Prostate gland (tissue), 2 donors: ENCODE measurements at regions not wholly inside any gene's neighbourhood (a gene's known extent, or its start where the extent isn't known, plus 50 kb on each side); places are given as distances from the start of the nearest gene placed in this dataset.

ENCODE experiments used
- DNase-seq: peaks from one replicate; pipeline ENCODE4 v3.0.0-alpha.2; 2019; ENCODE audit warnings: low spot score
- H3K27ac ChIP-seq, 2 donors: fragments of 200-600 bp; sonication (generic); 2 replicates each; pipeline ENCODE4 v1.5.1; 2017 to 2019
- H3K27me3 ChIP-seq: fragments of 200-600 bp; sonication (generic); replicated peaks from 2 replicates; pipeline ENCODE4 v1.5.1; 2019; ENCODE audit not compliant: insufficient read depth
- H3K36me3 ChIP-seq, 2 donors: fragments of 200-600 bp; sonication (generic); 1 replicate in 1 of 2; 2 replicates in 1 of 2; pipeline versions ENCODE4 v1.5.1 to v1.8.1; 2017 to 2019
- H3K4me1 ChIP-seq: fragments of 200-600 bp; sonication (generic); replicated peaks from 2 replicates; pipeline ENCODE4 v1.5.1; 2019
- H3K4me3 ChIP-seq, 2 donors: fragments of 200-600 bp; sonication (generic); 2 replicates each; pipeline ENCODE4 v1.5.1; 2017 to 2019
- H3K9me3 ChIP-seq: fragments of 200-600 bp; sonication (generic); 2 replicates; pipeline ENCODE4 v1.5.1; 2017
- CTCF ChIP-seq, 4 experiments: fragments of 200-600 bp in 2 of 4; fragments of 450-650 bp in 2 of 4; sonication (generic) in 2 of 4; IDR thresholded peaks; 1 replicate in 3 of 4; 2 replicates in 1 of 4; pipeline ENCODE4 v1.5.1; 2016 to 2019; ENCODE audit warnings: antibody characterized with exemption in 4 of 4, mild to moderate bottlenecking in 2 of 4, moderate library complexity in 2 of 4
- POLR2A ChIP-seq: fragments of 450-650 bp; IDR thresholded peaks from one replicate; pipeline ENCODE4 v1.6.1; 2016; ENCODE audit warnings: antibody characterized with exemption, mild to moderate bottlenecking
- POLR2AphosphoS5 ChIP-seq: sonication (generic); formaldehyde crosslinking; IDR thresholded peaks from one replicate; pipeline ENCODE4 v1.6.1; 2017; ENCODE audit warnings: antibody characterized with exemption
- WGBS: methylation state at CpG from one replicate; pipeline ENCODE4 v1.1.5; 2018; 5-methylcytosine and 5-hydroxymethylcytosine counted together
- intact Hi-C: fragments of 100-400 bp; cut with DNase I; formaldehyde crosslinking; loops from one replicate; pipeline ENCODE4 v1.14.2; 2022

GRCh38 chr4:59831746-59832145 lies 1368.4 kb upstream of the ADGRL3 start:
- intact Hi-C loops: no loop called here
- Histone ChIP-seq H3K4me1 (no peaks in the 10 kb centered on the region), H3K4me3 (no peak overlapping the region), H3K9me3 (no peaks in the 10 kb centered on the region), H3K27me3 (no peaks in the 10 kb centered on the region), H3K36me3 (no peaks in the 10 kb centered on the region), H3K27ac (no peak overlapping the region)
- DNase-seq: no peak
- TF ChIP-seq POLR2A (no peak), POLR2AphosphoS5 (no peak), CTCF (IDR thresholded peaks at IDR 0.05) (no peak)
- 88% methylated on average over 2 of the region's 2 CpGs for WGBS

GRCh38 chr4:59834943-59835342 lies 1365.2 kb upstream of the ADGRL3 start:
- intact Hi-C loops: no loop called here
- no peaks in the 10 kb centered on the region for H3K36me3 ChIP-seq
- H3K4me3 ChIP-seq: no peak overlapping the region
- no peak overlapping the region for H3K27ac ChIP-seq
- no peak for DNase-seq
- no peak for TF ChIP-seq POLR2A
- TF ChIP-seq CTCF (IDR thresholded peaks at IDR 0.05): no peak
- no peak for TF ChIP-seq POLR2AphosphoS5
- H3K9me3 ChIP-seq: no peaks in the 10 kb centered on the region
- H3K27me3 ChIP-seq: no peaks in the 10 kb centered on the region
- no peaks in the 10 kb centered on the region for H3K4me1 ChIP-seq

GRCh38 chr4:59837751-59838150 lies 1362.4 kb upstream of the ADGRL3 start:
- intact Hi-C loops: no loop called here
- 77% methylated on average over 1 of the region's 1 CpG for WGBS
- Histone ChIP-seq H3K4me3 (no peak overlapping the region), H3K9me3 (no peaks in the 10 kb centered on the region), H3K27me3 (no peaks in the 10 kb centered on the region), H3K36me3 (no peaks in the 10 kb centered on the region), H3K4me1 (no peaks in the 10 kb centered on the region), H3K27ac (no peak overlapping the region)
- no peak for DNase-seq
- TF ChIP-seq POLR2AphosphoS5 (no peak), CTCF (IDR thresholded peaks at IDR 0.05) (no peak), POLR2A (no peak)

GRCh38 chr4:59838236-59838635 lies 1361.9 kb upstream of the ADGRL3 start:
- intact Hi-C loops: no loop called here
- WGBS: 91% methylated on average over 3 of the region's 3 CpGs
- TF ChIP-seq POLR2A (no peak), CTCF (IDR thresholded peaks at IDR 0.05) (no peak), POLR2AphosphoS5 (no peak)
- no peaks in the 10 kb centered on the region for H3K9me3 ChIP-seq
- H3K27me3 ChIP-seq: no peaks in the 10 kb centered on the region
- no peak overlapping the region for H3K27ac ChIP-seq
- no peaks in the 10 kb centered on the region for H3K4me1 ChIP-seq
- DNase-seq: no peak
- H3K4me3 ChIP-seq: no peak overlapping the region
- H3K36me3 ChIP-seq: no peaks in the 10 kb centered on the region

GRCh38 chr4:59841698-59842097 lies 1358.4 kb upstream of the ADGRL3 start:
- 90% methylated on average over 1 of the region's 1 CpG for WGBS
- no peaks in the 10 kb centered on the region for H3K4me1 ChIP-seq
- intact Hi-C loops: no loop called here
- H3K27me3 ChIP-seq: no peaks in the 10 kb centered on the region
- no peak overlapping the region for H3K27ac ChIP-seq
- H3K36me3 ChIP-seq: no peaks in the 10 kb centered on the region
- no peak for DNase-seq
- TF ChIP-seq POLR2AphosphoS5: no peak
- no peak for TF ChIP-seq POLR2A
- no peak for TF ChIP-seq CTCF (IDR thresholded peaks at IDR 0.05)
- no peaks in the 10 kb centered on the region for H3K9me3 ChIP-seq
- no peak overlapping the region for H3K4me3 ChIP-seq
